Caco-2 (cell line): ENCODE measurements at regions not wholly inside any gene's neighbourhood (a gene's known extent, or its start where the extent isn't known, plus 50 kb on each side); places are given as distances from the start of the nearest gene placed in this dataset.

Experiments
- BruUV-seq: library from RNA; stranded (reverse); fragments of 400-500 nt; replicated peaks from 2 replicates; lab custom pipeline; 2021; lab: Mats Ljungman, UMichigan
- CTCF ChIA-PET: fragments of 300-600 bp; sonication (Branson Sonifier 250); formaldehyde crosslinking; loops from one replicate; lab custom pipeline; 2022; ENCODE audit warnings: antibody characterized with exemption; lab: Charles Lee
- POLR2A ChIA-PET: fragments of 300-600 bp; sonication (Branson Sonifier 250); formaldehyde crosslinking; loops from one replicate; lab custom pipeline; 2022; ENCODE audit warnings: antibody characterized with exemption; lab: Charles Lee
- DNase-seq, 2 experiments: peaks; one replicate each; pipeline versions ENCODE4 v3.0.0 to v3.0.0-alpha.2; 2020 to 2022
- H3K27me3 ChIP-seq: replicated peaks from 2 replicates; pipeline ENCODE4 v1.6.0; 2011; ENCODE audit warnings: low read length; ENCODE audit not compliant: control insufficient read depth, insufficient read depth
- H3K36me3 ChIP-seq: 2 replicates; pipeline ENCODE4 v1.5.1; 2011; ENCODE audit warnings: low read length; ENCODE audit not compliant: control insufficient read depth, insufficient read depth
- H3K4me1 ChIP-seq: fragments of 250-450 bp; sonication (Bioruptor Pico); 2 replicates; pipeline ENCODE4 v1.5.1; 2020; ENCODE audit warnings: mild to moderate bottlenecking
- H3K4me3 ChIP-seq: 2 replicates; pipeline ENCODE4 v1.5.1; 2011; ENCODE audit warnings: low read depth, mild to moderate bottlenecking, control low read depth, low read length
- H3K9me3 ChIP-seq: fragments of 250-450 bp; sonication (Bioruptor Pico); 2 replicates; pipeline ENCODE4 v1.5.1; 2020; ENCODE audit warnings: mild to moderate bottlenecking, moderate library complexity
- H3K27ac Mint-ChIP-seq: one replicate; pipeline ENCODE4 v1.8.0; 2022; ENCODE audit warnings: mixed read lengths; ENCODE audit not compliant: unreplicated experiment
- H3K27me3 Mint-ChIP-seq: one replicate; pipeline ENCODE4 v1.8.0; 2022; ENCODE audit warnings: mixed read lengths; ENCODE audit not compliant: insufficient read depth, unreplicated experiment
- H3K36me3 Mint-ChIP-seq: one replicate; pipeline ENCODE4 v1.8.0; 2022; ENCODE audit warnings: mild to moderate bottlenecking, mixed read lengths; ENCODE audit not compliant: insufficient read depth, unreplicated experiment
- H3K4me1 Mint-ChIP-seq: one replicate; pipeline ENCODE4 v1.8.0; 2022; ENCODE audit warnings: low read depth, mixed read lengths; ENCODE audit not compliant: unreplicated experiment
- H3K4me3 Mint-ChIP-seq: one replicate; pipeline ENCODE4 v1.8.0; 2022; ENCODE audit warnings: mild to moderate bottlenecking, moderate library complexity, mixed read lengths; ENCODE audit not compliant: unreplicated experiment
- H3K9me3 Mint-ChIP-seq: one replicate; pipeline ENCODE4 v1.8.0; 2022; ENCODE audit warnings: mixed read lengths; ENCODE audit not compliant: unreplicated experiment
- CTCF ChIP-seq, 2 experiments: fragments of 200-600 bp in 1 of 2; IDR thresholded peaks; 1 replicate in 1 of 2; 2 replicates in 1 of 2; pipeline versions ENCODE4 v1.5.1 to v1.8.0; 2011 to 2022; ENCODE audit warnings: antibody characterized with exemption in 1 of 2, control low read depth in 1 of 2, inconsistent platforms in 1 of 2, low read depth in 1 of 2, low read length in 1 of 2, mild to moderate bottlenecking in 1 of 2, moderate library complexity in 1 of 2; ENCODE audit not compliant: insufficient read depth in 1 of 2, severe bottlenecking in 1 of 2, unreplicated experiment in 1 of 2
- intact Hi-C: fragments of 100-400 bp; cut with micrococcal nuclease; formaldehyde crosslinking; loops from one replicate; pipeline ENCODE4 v1.10.0; 2022; ENCODE audit not compliant: unreplicated experiment

- Mint-ChIP-seq H3K27ac (no peak overlapping the region), H3K4me1 (no peaks in the 10 kb centered on the region), H3K9me3 (no peaks in the 10 kb centered on the region), H3K27me3 (no peaks in the 10 kb centered on the region), H3K4me3 (no peak overlapping the region), H3K36me3 (no peaks in the 10 kb centered on the region)
- no peak for TF ChIP-seq CTCF (IDR thresholded peaks at IDR 0.05; ENCODE audit: insufficient read depth in 1 of 2, low read depth in 1 of 2, low read length in 1 of 2, severe bottlenecking in 1 of 2, unreplicated experiment in 1 of 2)
- ChIA-PET CTCF (interaction anchor here (1.5 kb wide), 1 partner anchor 31 kb away, joined by 6 read pairs; no protein-coding TSS in a partner anchor), POLR2A (no interaction called here)
- no peaks in the 10 kb centered on the region for H3K27me3 ChIP-seq
- no peak overlapping the region for H3K4me3 ChIP-seq
- H3K9me3 ChIP-seq, result no peaks in the 10 kb centered on the region
- no TSS peak for BruUV-seq
- peaks cover 9% of the 10 kb centered on the region; the same call in 1 of the 2 replicates for H3K4me1 ChIP-seq
- DNase-seq, result no peak
- intact Hi-C loops, result no loop called here
- no peaks in the 10 kb centered on the region for H3K36me3 ChIP-seq
Observed at GRCh38 chr3:112765531-112765930, 81.1 kb downstream of the CD200R1L start.

GRCh38 chr3:112763258-112763657 lies 83.4 kb downstream of the CD200R1L start:
- CTCF ChIA-PET, result no interaction called here
- H3K27me3 Mint-ChIP-seq, result no peaks in the 10 kb centered on the region
- intact Hi-C loops, result no loop called here
- no peak overlapping the region for H3K27ac Mint-ChIP-seq
- no TSS peak for BruUV-seq
- H3K4me1 ChIP-seq, result peaks cover 9% of the 10 kb centered on the region; the same call in 1 of the 2 replicates
- DNase-seq, result no peak
- POLR2A ChIA-PET, result no interaction called here
- no peaks in the 10 kb centered on the region for H3K36me3 Mint-ChIP-seq
- H3K9me3 Mint-ChIP-seq, result no peaks in the 10 kb centered on the region
- H3K27me3 ChIP-seq, result no peaks in the 10 kb centered on the region
- no peaks in the 10 kb centered on the region for H3K9me3 ChIP-seq
- no peaks in the 10 kb centered on the region for H3K36me3 ChIP-seq
- no peak overlapping the region for H3K4me3 ChIP-seq
- no peak for TF ChIP-seq CTCF (IDR thresholded peaks at IDR 0.05; ENCODE audit: insufficient read depth in 1 of 2, low read depth in 1 of 2, low read length in 1 of 2, severe bottlenecking in 1 of 2, unreplicated experiment in 1 of 2)
- H3K4me1 Mint-ChIP-seq, result no peaks in the 10 kb centered on the region
- H3K4me3 Mint-ChIP-seq, result no peak overlapping the region

GRCh38 chr3:112761062-112761638 lies 85.5 kb downstream of the CD200R1L start:
- ChIA-PET CTCF (no interaction called here), POLR2A (no interaction called here)
- TF ChIP-seq CTCF (IDR thresholded peaks at IDR 0.05; ENCODE audit: insufficient read depth in 1 of 2, low read depth in 1 of 2, low read length in 1 of 2, severe bottlenecking in 1 of 2, unreplicated experiment in 1 of 2), result no peak
- no peak overlapping the region for H3K27ac Mint-ChIP-seq
- no peak overlapping the region for H3K4me3 Mint-ChIP-seq
- H3K36me3 Mint-ChIP-seq, result no peaks in the 10 kb centered on the region
- BruUV-seq, result no TSS peak
- Histone ChIP-seq H3K36me3 (no peaks in the 10 kb centered on the region), H3K4me3 (no peak overlapping the region), H3K27me3 (no peaks in the 10 kb centered on the region), H3K4me1 (peaks cover 9% of the 10 kb centered on the region; the same call in 1 of the 2 replicates), H3K9me3 (no peaks in the 10 kb centered on the region)
- no peak for DNase-seq
- H3K9me3 Mint-ChIP-seq, result no peaks in the 10 kb centered on the region
- no peaks in the 10 kb centered on the region for H3K4me1 Mint-ChIP-seq
- intact Hi-C loops, result no loop called here
- no peaks in the 10 kb centered on the region for H3K27me3 Mint-ChIP-seq
